ENCODE measurements at regions not wholly inside any gene's neighbourhood (a gene's known extent, or its start where the extent isn't known, plus 50 kb on each side); places are given as distances from the start of the nearest gene placed in this dataset.

- no peaks in the 10 kb centered on the region for H3K9me3 ChIP-seq (ENCODE audit: low read length)
- H3K9ac ChIP-seq (ENCODE audit: low read length): no peak overlapping the region
- no peak overlapping the region for H3K4me2 ChIP-seq (ENCODE audit: low read length)
- H3K27me3 ChIP-seq (ENCODE audit: insufficient read depth, low read depth, low read length): no peaks in the 10 kb centered on the region
- H3F3A ChIP-seq (ENCODE audit: insufficient read depth, low read length, poor library complexity, severe bottlenecking): no peaks in the 10 kb centered on the region
- no peak for TF ChIP-seq EZH2 (IDR thresholded peaks at IDR 0.05; ENCODE audit: borderline replicate concordance, insufficient read depth, low read length, poor library complexity, severe bottlenecking)
- no peak for TF ChIP-seq POLR2AphosphoS5 (IDR thresholded peaks at IDR 0.05)
- TF ChIP-seq EP300 (conservative IDR thresholded peaks at IDR 0.05; ENCODE audit: poor library complexity, severe bottlenecking): no peak
- no peak for TF ChIP-seq MXI1 (conservative IDR thresholded peaks at IDR 0.05; ENCODE audit: poor library complexity, severe bottlenecking)
- no peak for TF ChIP-seq SMC3 (conservative IDR thresholded peaks at IDR 0.05; ENCODE audit: poor library complexity)
- TF ChIP-seq TAF1 (IDR thresholded peaks at IDR 0.05; ENCODE audit: low read depth): no peak
- no peak for TF ChIP-seq RAD21 (conservative IDR thresholded peaks at IDR 0.05)
- TF ChIP-seq, protein P1, sequence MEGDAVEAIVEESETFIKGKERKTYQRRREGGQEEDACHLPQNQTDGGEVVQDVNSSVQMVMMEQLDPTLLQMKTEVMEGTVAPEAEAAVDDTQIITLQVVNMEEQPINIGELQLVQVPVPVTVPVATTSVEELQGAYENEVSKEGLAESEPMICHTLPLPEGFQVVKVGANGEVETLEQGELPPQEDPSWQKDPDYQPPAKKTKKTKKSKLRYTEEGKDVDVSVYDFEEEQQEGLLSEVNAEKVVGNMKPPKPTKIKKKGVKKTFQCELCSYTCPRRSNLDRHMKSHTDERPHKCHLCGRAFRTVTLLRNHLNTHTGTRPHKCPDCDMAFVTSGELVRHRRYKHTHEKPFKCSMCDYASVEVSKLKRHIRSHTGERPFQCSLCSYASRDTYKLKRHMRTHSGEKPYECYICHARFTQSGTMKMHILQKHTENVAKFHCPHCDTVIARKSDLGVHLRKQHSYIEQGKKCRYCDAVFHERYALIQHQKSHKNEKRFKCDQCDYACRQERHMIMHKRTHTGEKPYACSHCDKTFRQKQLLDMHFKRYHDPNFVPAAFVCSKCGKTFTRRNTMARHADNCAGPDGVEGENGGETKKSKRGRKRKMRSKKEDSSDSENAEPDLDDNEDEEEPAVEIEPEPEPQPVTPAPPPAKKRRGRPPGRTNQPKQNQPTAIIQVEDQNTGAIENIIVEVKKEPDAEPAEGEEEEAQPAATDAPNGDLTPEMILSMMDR (IDR thresholded peaks at IDR 0.05; ENCODE audit: poor library complexity, severe bottlenecking): no peak
- TF ChIP-seq, protein P2, sequence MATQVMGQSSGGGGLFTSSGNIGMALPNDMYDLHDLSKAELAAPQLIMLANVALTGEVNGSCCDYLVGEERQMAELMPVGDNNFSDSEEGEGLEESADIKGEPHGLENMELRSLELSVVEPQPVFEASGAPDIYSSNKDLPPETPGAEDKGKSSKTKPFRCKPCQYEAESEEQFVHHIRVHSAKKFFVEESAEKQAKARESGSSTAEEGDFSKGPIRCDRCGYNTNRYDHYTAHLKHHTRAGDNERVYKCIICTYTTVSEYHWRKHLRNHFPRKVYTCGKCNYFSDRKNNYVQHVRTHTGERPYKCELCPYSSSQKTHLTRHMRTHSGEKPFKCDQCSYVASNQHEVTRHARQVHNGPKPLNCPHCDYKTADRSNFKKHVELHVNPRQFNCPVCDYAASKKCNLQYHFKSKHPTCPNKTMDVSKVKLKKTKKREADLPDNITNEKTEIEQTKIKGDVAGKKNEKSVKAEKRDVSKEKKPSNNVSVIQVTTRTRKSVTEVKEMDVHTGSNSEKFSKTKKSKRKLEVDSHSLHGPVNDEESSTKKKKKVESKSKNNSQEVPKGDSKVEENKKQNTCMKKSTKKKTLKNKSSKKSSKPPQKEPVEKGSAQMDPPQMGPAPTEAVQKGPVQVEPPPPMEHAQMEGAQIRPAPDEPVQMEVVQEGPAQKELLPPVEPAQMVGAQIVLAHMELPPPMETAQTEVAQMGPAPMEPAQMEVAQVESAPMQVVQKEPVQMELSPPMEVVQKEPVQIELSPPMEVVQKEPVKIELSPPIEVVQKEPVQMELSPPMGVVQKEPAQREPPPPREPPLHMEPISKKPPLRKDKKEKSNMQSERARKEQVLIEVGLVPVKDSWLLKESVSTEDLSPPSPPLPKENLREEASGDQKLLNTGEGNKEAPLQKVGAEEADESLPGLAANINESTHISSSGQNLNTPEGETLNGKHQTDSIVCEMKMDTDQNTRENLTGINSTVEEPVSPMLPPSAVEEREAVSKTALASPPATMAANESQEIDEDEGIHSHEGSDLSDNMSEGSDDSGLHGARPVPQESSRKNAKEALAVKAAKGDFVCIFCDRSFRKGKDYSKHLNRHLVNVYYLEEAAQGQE (IDR thresholded peaks at IDR 0.05; ENCODE audit: borderline replicate concordance): no peak
- H4K20me1 ChIP-seq (ENCODE audit: insufficient read depth): no peaks in the 10 kb centered on the region
- no peaks in the 10 kb centered on the region for H3K36me3 ChIP-seq (ENCODE audit: insufficient read depth, low read length)
- no peaks in the 10 kb centered on the region for H3K9me2 ChIP-seq (ENCODE audit: insufficient read depth, low read length)
- H3K4me3 ChIP-seq (ENCODE audit: low read length): no peak overlapping the region
- H3K27ac ChIP-seq (ENCODE audit: low read length): no peak overlapping the region
- H2AFZ ChIP-seq (ENCODE audit: low read depth, low read length): no peak overlapping the region
- no peaks in the 10 kb centered on the region for H3K79me2 ChIP-seq (replicated peaks; ENCODE audit: insufficient read depth, low read length)
Observed at GRCh38 chr20:19070681-19071445, 141.6 kb upstream of the SLC24A3 start.

DNA sequence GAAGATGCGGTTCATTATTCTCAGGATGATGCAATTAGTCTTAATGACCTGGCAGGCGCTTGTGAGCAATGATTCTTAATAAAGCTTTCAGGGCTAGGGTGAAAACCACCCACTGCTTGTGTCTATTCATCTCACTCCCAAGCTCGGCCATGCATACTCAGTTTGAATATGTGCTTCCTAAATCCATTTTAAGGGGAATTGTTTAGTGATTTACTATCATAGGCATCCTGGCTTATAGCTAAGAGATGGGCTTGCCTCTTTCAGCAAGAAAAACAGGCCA is 141.1 kb upstream of the SLC24A3 start:
- no peak overlapping the region for H3K27ac ChIP-seq (ENCODE audit: low read length)
- no peaks in the 10 kb centered on the region for H4K20me1 ChIP-seq (ENCODE audit: insufficient read depth)
- no peak overlapping the region for H3K4me3 ChIP-seq (ENCODE audit: low read length)
- H3K27me3 ChIP-seq (ENCODE audit: insufficient read depth, low read depth, low read length): no peaks in the 10 kb centered on the region
- H3K36me3 ChIP-seq (ENCODE audit: insufficient read depth, low read length): no peaks in the 10 kb centered on the region
- H3K9me2 ChIP-seq (ENCODE audit: insufficient read depth, low read length): no peaks in the 10 kb centered on the region
- no peak overlapping the region for H3K9ac ChIP-seq (ENCODE audit: low read length)
- no peaks in the 10 kb centered on the region for H3K9me3 ChIP-seq (ENCODE audit: low read length)
- H3K79me2 ChIP-seq (replicated peaks; ENCODE audit: insufficient read depth, low read length): no peaks in the 10 kb centered on the region
- H3F3A ChIP-seq (ENCODE audit: insufficient read depth, low read length, poor library complexity, severe bottlenecking): no peaks in the 10 kb centered on the region
- no peak overlapping the region for H3K4me2 ChIP-seq (ENCODE audit: low read length)
- TF ChIP-seq POLR2AphosphoS5 (IDR thresholded peaks at IDR 0.05) (no peak), RAD21 (conservative IDR thresholded peaks at IDR 0.05) (no peak), MXI1 (conservative IDR thresholded peaks at IDR 0.05; ENCODE audit: poor library complexity, severe bottlenecking) (no peak), EZH2 (IDR thresholded peaks at IDR 0.05; ENCODE audit: borderline replicate concordance, insufficient read depth, low read length, poor library complexity, severe bottlenecking) (no peak), EP300 (conservative IDR thresholded peaks at IDR 0.05; ENCODE audit: poor library complexity, severe bottlenecking) (no peak), SMC3 (conservative IDR thresholded peaks at IDR 0.05; ENCODE audit: poor library complexity) (no peak), TAF1 (IDR thresholded peaks at IDR 0.05; ENCODE audit: low read depth) (no peak)
- TF ChIP-seq, protein P2 (IDR thresholded peaks at IDR 0.05; ENCODE audit: borderline replicate concordance): no peak
- TF ChIP-seq, protein P1 (IDR thresholded peaks at IDR 0.05; ENCODE audit: poor library complexity, severe bottlenecking): no peak
- no peak overlapping the region for H2AFZ ChIP-seq (ENCODE audit: low read depth, low read length)

All from neural cell (in vitro differentiated cells).